Lung (tissue), 11 donors: ENCODE measurements at regions not wholly inside any gene's neighbourhood (a gene's known extent, or its start where the extent isn't known, plus 50 kb on each side); places are given as distances from the start of the nearest gene placed in this dataset.

Source experiments
- ATAC-seq: fragments of 200-7000 bp; cut with Tn5 transposase; one replicate; pipeline ENCODE4 v1.9.1; 2020; ENCODE audit warnings: moderate number of reproducible peaks; ENCODE audit not compliant: insufficient read depth, low FRiP score
- DNase-seq, 3 donors: peaks; one replicate each; pipeline ENCODE4 v3.0.0-alpha.2; 2013 to 2017
- H3K27ac ChIP-seq, 2 donors: one replicate each; pipeline ENCODE4 v1.5.1; 2013; ENCODE audit warnings: mild to moderate bottlenecking in 2 of 2, moderate library complexity in 2 of 2, control low read depth in 1 of 2, inconsistent platforms in 1 of 2, low read depth in 1 of 2, low read length in 1 of 2
- H3K27me3 ChIP-seq, 3 donors: one replicate each; pipeline ENCODE4 v1.5.1; 2013; ENCODE audit warnings: low read length in 2 of 3; ENCODE audit not compliant: control insufficient read depth in 3 of 3, insufficient read depth in 3 of 3
- H3K36me3 ChIP-seq, 4 donors: one replicate each; pipeline ENCODE4 v1.5.1; 2013; ENCODE audit warnings: low read length in 4 of 4, mild to moderate bottlenecking in 1 of 4, moderate library complexity in 1 of 4; ENCODE audit not compliant: control insufficient read depth in 4 of 4, insufficient read depth in 4 of 4
- H3K4me1 ChIP-seq, 5 donors: one replicate each; pipeline ENCODE4 v1.5.1; 2013; ENCODE audit warnings: low read length in 5 of 5, mild to moderate bottlenecking in 2 of 5, moderate library complexity in 1 of 5; ENCODE audit not compliant: control insufficient read depth in 5 of 5, insufficient read depth in 5 of 5
- H3K4me3 ChIP-seq: one replicate; pipeline ENCODE4 v1.5.1; 2013; ENCODE audit warnings: mild to moderate bottlenecking, control low read depth, moderate library complexity
- H3K9ac ChIP-seq, 2 donors: one replicate each; pipeline ENCODE4 v1.5.1; 2013; ENCODE audit warnings: low read length in 2 of 2, control low read depth in 1 of 2; ENCODE audit not compliant: insufficient read depth in 1 of 2
- H3K9me3 ChIP-seq, 4 donors: one replicate each; pipeline ENCODE4 v1.5.1; 2013; ENCODE audit warnings: low read length in 3 of 4, mild to moderate bottlenecking in 1 of 4, moderate library complexity in 1 of 4; ENCODE audit not compliant: control insufficient read depth in 4 of 4, insufficient read depth in 3 of 4
- CTCF ChIP-seq: IDR thresholded peaks from 2 replicates; pipeline ENCODE4 v1.5.1; 2012; ENCODE audit warnings: mild to moderate bottlenecking; ENCODE audit errors: control extremely low read depth, extremely low read depth
- WGBS, 2 donors: extraction: QIAGEN DNeasy Blood & Tissue Kit; methylation state at CpG; one replicate each; pipeline ENCODE4 v1.1.7; 2013; 5-methylcytosine and 5-hydroxymethylcytosine counted together
- donor health status: control.
- donor health status: control.
- donor health status: Bipolar disorder and iron deficiency.
- donor health status: healthy.
- donor health status: DM: yes; HTN: yes; CAD: no.

- DNase-seq (no peak), ATAC-seq (no peak)
- Histone ChIP-seq H3K27ac (no peak overlapping the region), H3K27me3 (no peaks in the 10 kb centered on the region), H3K4me1 (peaks cover 0 to 9% (median 0%) of the 10 kb centered on the region in 5 donors), H3K36me3 (no peaks in the 10 kb centered on the region), H3K9ac (no peak overlapping the region), H3K9me3 (no peaks in the 10 kb centered on the region), H3K4me3 (no peak overlapping the region)
- WGBS, 2 donors, result 86% methylated on average over 13 of the region's 13 CpGs
- TF ChIP-seq CTCF, result no peak
Measured at GRCh38 chr3:194218646-194219453, 82.9 kb downstream of the HES1 start.

- Histone ChIP-seq H3K27me3 (no peaks in the 10 kb centered on the region), H3K9ac (no peak overlapping the region), H3K4me3 (no peak overlapping the region), H3K27ac (no peak overlapping the region), H3K4me1 (peaks cover 2 to 15% (median 4%) of the 10 kb centered on the region in 5 donors), H3K36me3 (no peaks in the 10 kb centered on the region), H3K9me3 (no peaks in the 10 kb centered on the region)
- no peak for TF ChIP-seq CTCF
- DNase-seq (no peak), ATAC-seq (no peak)
- 95% methylated on average over 10 of the region's 10 CpGs for WGBS, 2 donors
Measured at GRCh38 chr3:194219826-194220410, 84.0 kb downstream of the HES1 start.

GRCh38 chr3:194220901-194221326, 85.0 kb downstream of the HES1 start:
- Histone ChIP-seq H3K27me3 (no peaks in the 10 kb centered on the region), H3K4me1 (peaks cover 3 to 15% (median 6%) of the 10 kb centered on the region in 5 donors), H3K9me3 (no peaks in the 10 kb centered on the region), H3K36me3 (no peaks in the 10 kb centered on the region), H3K27ac (no peak overlapping the region), H3K4me3 (no peak overlapping the region), H3K9ac (no peak overlapping the region)
- TF ChIP-seq CTCF, result no peak
- no peak for DNase-seq
- 97 to 98% methylated on average over 8 of the region's 8 CpGs for whole genome bisulfite sequencing, 2 donors
- no peak for ATAC-seq
